ENCODE measurements at regions not wholly inside any gene's neighbourhood (a gene's known extent, or its start where the extent isn't known, plus 50 kb on each side); places are given as distances from the start of the nearest gene placed in this dataset.

DNA sequence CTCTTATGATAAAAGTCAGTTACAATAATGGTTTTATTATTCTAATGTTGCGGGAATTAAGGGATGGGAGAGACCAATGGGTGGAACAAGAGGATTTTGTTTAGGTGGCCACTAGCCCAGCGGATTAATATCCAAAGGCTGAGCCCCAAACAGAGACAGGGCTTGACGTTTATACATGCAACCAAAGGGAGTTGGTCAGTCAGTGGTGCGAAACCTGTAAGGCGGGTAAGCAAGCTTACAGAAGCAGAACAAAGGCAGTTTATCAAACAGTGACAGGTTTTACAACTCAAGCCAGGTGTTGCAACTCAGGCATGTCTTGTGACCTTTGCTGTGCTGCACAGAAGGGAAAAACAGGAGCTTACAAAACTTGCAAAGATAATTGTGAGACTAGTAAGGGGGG is 622.9 kb upstream of the MBL2 start:
- TF ChIP-seq CTCF (IDR thresholded peaks at IDR 0.05) = no peak
- TF ChIP-seq POLR2A (IDR thresholded peaks at IDR 0.05) = no peak

All from heart left ventricle (tissue), 13 donors.